ENCODE measurements at regions not wholly inside any gene's neighbourhood (a gene's known extent, or its start where the extent isn't known, plus 50 kb on each side); places are given as distances from the start of the nearest gene placed in this dataset.
"Not testable (repeated sequence)": the region's sequence is repeated elsewhere in the genome, so short reads cannot be mapped to it uniquely, and the experiment has no call there.

GRCh38 chr1:120561767-120562166, 146.9 kb downstream of the NBPF8 start:
- not testable (repeated sequence) for TF ChIP-seq CTCF (optimal IDR thresholded peaks at IDR 0.05 in 1 of 3, IDR thresholded peaks at IDR 0.05 in 1 of 3, conservative IDR thresholded peaks at IDR 0.05 in 1 of 3; ENCODE audit: extremely low read depth in 1 of 3, insufficient read depth in 2 of 3, low read length in 3 of 3); EZH2 (IDR thresholded peaks at IDR 0.05; ENCODE audit: low read length)
